GM23248 (cell line): ENCODE measurements at regions not wholly inside any gene's neighbourhood (a gene's known extent, or its start where the extent isn't known, plus 50 kb on each side); places are given as distances from the start of the nearest gene placed in this dataset.

Experiments used
- DNase-seq: peaks from one replicate; pipeline ENCODE4 v3.0.0-alpha.2; 2015
- H2AFZ ChIP-seq: fragments of 200-600 bp; sonication (generic); 2 replicates; pipeline ENCODE4 v1.6.1; 2016; ENCODE audit warnings: antibody characterized with exemption
- H3F3A ChIP-seq: fragments of 200-600 bp; sonication (generic); 2 replicates; pipeline ENCODE4 v1.6.1; 2016; ENCODE audit warnings: mild to moderate bottlenecking, antibody characterized with exemption, mixed run types; ENCODE audit not compliant: insufficient read depth
- H3K27ac ChIP-seq: fragments of 200-600 bp; sonication (generic); 2 replicates; pipeline ENCODE4 v1.5.1; 2016; ENCODE audit warnings: mild to moderate bottlenecking
- H3K27me3 ChIP-seq: fragments of 200-600 bp; sonication (generic); replicated peaks from 2 replicates; pipeline ENCODE4 v1.6.1; 2016; ENCODE audit warnings: mild to moderate bottlenecking; ENCODE audit not compliant: insufficient read depth
- H3K36me3 ChIP-seq: fragments of 200-600 bp; sonication (generic); 2 replicates; pipeline ENCODE4 v1.6.1; 2016; ENCODE audit warnings: low read depth, mild to moderate bottlenecking
- H3K4me1 ChIP-seq: fragments of 200-600 bp; sonication (generic); 2 replicates; pipeline ENCODE4 v1.6.1; 2016; ENCODE audit warnings: mild to moderate bottlenecking; ENCODE audit not compliant: insufficient read depth
- H3K4me2 ChIP-seq: fragments of 200-600 bp; sonication (generic); one replicate; pipeline ENCODE4 v1.6.1; 2016; ENCODE audit warnings: mild to moderate bottlenecking; ENCODE audit not compliant: unreplicated experiment
- H3K4me3 ChIP-seq: fragments of 200-600 bp; sonication (generic); 2 replicates; pipeline ENCODE4 v1.5.1; 2016; ENCODE audit warnings: mild to moderate bottlenecking
- H3K79me2 ChIP-seq: fragments of 200-600 bp; sonication (generic); 2 replicates; pipeline ENCODE4 v1.6.1; 2016; ENCODE audit warnings: mild to moderate bottlenecking; ENCODE audit not compliant: insufficient read depth
- H3K9ac ChIP-seq: fragments of 200-600 bp; sonication (generic); 2 replicates; pipeline ENCODE4 v1.6.1; 2016; ENCODE audit warnings: mild to moderate bottlenecking
- H3K9me2 ChIP-seq: fragments of 200-600 bp; sonication (generic); 2 replicates; pipeline ENCODE4 v1.6.1; 2016; ENCODE audit warnings: mixed run types, mild to moderate bottlenecking, moderate library complexity; ENCODE audit not compliant: insufficient read depth
- H3K9me3 ChIP-seq: fragments of 200-600 bp; sonication (generic); one replicate; pipeline ENCODE4 v1.6.1; 2017; ENCODE audit warnings: low read depth
- H4K20me1 ChIP-seq: fragments of 200-600 bp; sonication (generic); 2 replicates; pipeline ENCODE4 v1.6.0; 2016; ENCODE audit not compliant: insufficient read depth
- EZH2 ChIP-seq: fragments of 200-600 bp; sonication (generic); IDR thresholded peaks from 2 replicates; pipeline ENCODE4 v1.6.1; 2018; ENCODE audit warnings: antibody characterized with exemption, mild to moderate bottlenecking; ENCODE audit not compliant: insufficient read depth, poor library complexity, severe bottlenecking
- EZH2phosphoT487 ChIP-seq: fragments of 200-600 bp; sonication (generic); IDR thresholded peaks from 2 replicates; pipeline ENCODE4 v1.6.1; 2018; ENCODE audit warnings: antibody characterized with exemption, moderate library complexity, mild to moderate bottlenecking, low read depth; ENCODE audit not compliant: insufficient read depth
- WGBS, 2 experiments: methylation state at CpG; one replicate each; pipeline ENCODE4 v1.1.6; 2015 to 2017; ENCODE audit warnings: low lambda C conversion rate in 2 of 2, low coverage in 1 of 2; ENCODE audit errors: missing lambda C conversion rate in 2 of 2; 5-methylcytosine and 5-hydroxymethylcytosine counted together
- in situ Hi-C: fragments of 300-500 bp; cut with MboI; formaldehyde crosslinking; loops from 2 replicates; pipeline ENCODE4 v1.15.0; 2020

GRCh38 chr19:31838163-31838815 lies 489.1 kb upstream of the TSHZ3 start:
- no peak overlapping the region for H3K27ac ChIP-seq
- H3K4me2 ChIP-seq, result no peak overlapping the region
- no peak overlapping the region for H3K9ac ChIP-seq
- H4K20me1 ChIP-seq, result no peaks in the 10 kb centered on the region
- H2AFZ ChIP-seq, result no peak overlapping the region
- no peaks in the 10 kb centered on the region for H3K4me1 ChIP-seq
- H3K9me3 ChIP-seq, result no peaks in the 10 kb centered on the region
- no peaks in the 10 kb centered on the region for H3K27me3 ChIP-seq
- TF ChIP-seq EZH2phosphoT487, result no peak
- TF ChIP-seq EZH2, result no peak
- no peaks in the 10 kb centered on the region for H3K36me3 ChIP-seq
- 22 to 23% methylated on average over 11 of the region's 11 CpGs for WGBS, 2 experiments
- no peaks in the 10 kb centered on the region for H3K79me2 ChIP-seq
- no peak overlapping the region for H3K4me3 ChIP-seq
- in situ Hi-C loops, result no loop called here
- no peak for DNase-seq
- H3F3A ChIP-seq, result no peaks in the 10 kb centered on the region
- no peaks in the 10 kb centered on the region for H3K9me2 ChIP-seq

GRCh38 chr19:31840371-31840770 lies 491.1 kb upstream of the TSHZ3 start:
- H4K20me1 ChIP-seq, result no peaks in the 10 kb centered on the region
- no peak for DNase-seq
- H2AFZ ChIP-seq, result no peak overlapping the region
- no peak overlapping the region for H3K27ac ChIP-seq
- no peak overlapping the region for H3K4me3 ChIP-seq
- 69 to 86% methylated on average over 2 of the region's 2 CpGs for WGBS, 2 experiments
- in situ Hi-C loops, result no loop called here
- TF ChIP-seq EZH2phosphoT487, result no peak
- no peak for TF ChIP-seq EZH2
- no peak overlapping the region for H3K4me2 ChIP-seq
- H3K9me2 ChIP-seq, result no peaks in the 10 kb centered on the region
- no peaks in the 10 kb centered on the region for H3K9me3 ChIP-seq
- H3K79me2 ChIP-seq, result no peaks in the 10 kb centered on the region
- H3K27me3 ChIP-seq, result no peaks in the 10 kb centered on the region
- no peaks in the 10 kb centered on the region for H3K36me3 ChIP-seq
- H3K4me1 ChIP-seq, result no peaks in the 10 kb centered on the region
- no peak overlapping the region for H3K9ac ChIP-seq
- H3F3A ChIP-seq, result no peaks in the 10 kb centered on the region

GRCh38 chr19:31841755-31842154 lies 492.5 kb upstream of the TSHZ3 start:
- DNase-seq, result no peak
- no peaks in the 10 kb centered on the region for H3K9me2 ChIP-seq
- H3F3A ChIP-seq, result no peaks in the 10 kb centered on the region
- TF ChIP-seq EZH2, result no peak
- no peak for TF ChIP-seq EZH2phosphoT487
- H3K79me2 ChIP-seq, result no peaks in the 10 kb centered on the region
- WGBS, 2 experiments, result 6 to 8% methylated on average over 1 of the region's 1 CpG
- H3K4me3 ChIP-seq, result no peak overlapping the region
- H2AFZ ChIP-seq, result no peak overlapping the region
- H3K4me1 ChIP-seq, result no peaks in the 10 kb centered on the region
- H4K20me1 ChIP-seq, result no peaks in the 10 kb centered on the region
- H3K4me2 ChIP-seq, result no peak overlapping the region
- in situ Hi-C loops, result no loop called here
- no peaks in the 10 kb centered on the region for H3K9me3 ChIP-seq
- no peaks in the 10 kb centered on the region for H3K27me3 ChIP-seq
- H3K9ac ChIP-seq, result no peak overlapping the region
- H3K36me3 ChIP-seq, result no peaks in the 10 kb centered on the region
- no peak overlapping the region for H3K27ac ChIP-seq

GRCh38 chr19:31863122-31863521 lies 482.3 kb upstream of the ZNF507 start:
- DNase-seq, result no peak
- 13% methylated on average over 3 of the region's 3 CpGs for WGBS, 2 experiments
- Histone ChIP-seq H3F3A (no peaks in the 10 kb centered on the region), H2AFZ (no peak overlapping the region), H3K4me3 (no peak overlapping the region), H3K79me2 (no peaks in the 10 kb centered on the region), H3K36me3 (no peaks in the 10 kb centered on the region), H3K9me3 (peaks cover 7% of the 10 kb centered on the region), H3K27ac (no peak overlapping the region), H4K20me1 (no peaks in the 10 kb centered on the region), H3K27me3 (no peaks in the 10 kb centered on the region), H3K9ac (no peak overlapping the region), H3K4me2 (no peak overlapping the region), H3K9me2 (no peaks in the 10 kb centered on the region), H3K4me1 (no peaks in the 10 kb centered on the region)
- in situ Hi-C loops, result no loop called here
- TF ChIP-seq EZH2 (no peak), EZH2phosphoT487 (no peak)

GRCh38 chr19:31874313-31874712 lies 471.1 kb upstream of the ZNF507 start:
- Histone ChIP-seq H3F3A (no peaks in the 10 kb centered on the region), H3K9me2 (no peaks in the 10 kb centered on the region)

More at GRCh38 chr19:31874313-31874712, 471.1 kb upstream of the ZNF507 start:
- no peak overlapping the region for H3K27ac ChIP-seq
- 26 to 36% methylated on average over 3 to 4 of the region's 4 CpGs for WGBS, 2 experiments
- H3K4me1 ChIP-seq, result no peaks in the 10 kb centered on the region
- H3K36me3 ChIP-seq, result no peaks in the 10 kb centered on the region
- H3K4me2 ChIP-seq, result no peak overlapping the region
- no peaks in the 10 kb centered on the region for H3K9me3 ChIP-seq
- TF ChIP-seq EZH2phosphoT487 (no peak), EZH2 (no peak)
- no peaks in the 10 kb centered on the region for H4K20me1 ChIP-seq
- in situ Hi-C loops, result no loop called here
- no peaks in the 10 kb centered on the region for H3K27me3 ChIP-seq
- H3K79me2 ChIP-seq, result no peaks in the 10 kb centered on the region
- DNase-seq, result no peak
- no peak overlapping the region for H3K4me3 ChIP-seq
- H2AFZ ChIP-seq, result no peak overlapping the region
- no peak overlapping the region for H3K9ac ChIP-seq
